ENCODE measurements at regions not wholly inside any gene's neighbourhood (a gene's known extent, or its start where the extent isn't known, plus 50 kb on each side); places are given as distances from the start of the nearest gene placed in this dataset.

GRCh38 chr7:131218727-131219128 is 108.9 kb upstream of the MKLN1 start:
- DNase-seq (ENCODE audit: low spot score), result no peak
- TF ChIP-seq CTCF (IDR thresholded peaks at IDR 0.05; ENCODE audit: extremely low read depth, missing control alignments), result no peak

- no peak for TF ChIP-seq CTCF (IDR thresholded peaks at IDR 0.05; ENCODE audit: extremely low read depth, missing control alignments)
- DNase-seq (ENCODE audit: low spot score), result peak; percentile 50
Observed at GRCh38 chr7:131219312-131220041, 108.2 kb upstream of the MKLN1 start.

GRCh38 chr7:131221061-131221460 is 106.6 kb upstream of the MKLN1 start:
- no peak for DNase-seq (ENCODE audit: low spot score)
- TF ChIP-seq CTCF (IDR thresholded peaks at IDR 0.05; ENCODE audit: extremely low read depth, missing control alignments), result no peak

- no peak for TF ChIP-seq CTCF (IDR thresholded peaks at IDR 0.05; ENCODE audit: extremely low read depth, missing control alignments)
- no peak for DNase-seq (ENCODE audit: low spot score)
Observed at GRCh38 chr7:131222171-131222570, 105.5 kb upstream of the MKLN1 start.

- DNase-seq (ENCODE audit: low spot score), result no peak
- no peak for TF ChIP-seq CTCF (IDR thresholded peaks at IDR 0.05; ENCODE audit: extremely low read depth, missing control alignments)
Observed at GRCh38 chr7:131223151-131223550, 104.5 kb upstream of the MKLN1 start.

- no peak for DNase-seq (ENCODE audit: low spot score)
- no peak for TF ChIP-seq CTCF (IDR thresholded peaks at IDR 0.05; ENCODE audit: extremely low read depth, missing control alignments)
Observed at GRCh38 chr7:131224996-131225395, 102.7 kb upstream of the MKLN1 start.

- DNase-seq (ENCODE audit: low spot score), result no peak
- TF ChIP-seq CTCF (IDR thresholded peaks at IDR 0.05; ENCODE audit: extremely low read depth, missing control alignments), result no peak
Observed at GRCh38 chr7:131225619-131226513, 101.8 kb upstream of the MKLN1 start.

Data from GM20000 (cell line).